K562 (cell line): ENCODE measurements at regions not wholly inside any gene's neighbourhood (a gene's known extent, or its start where the extent isn't known, plus 50 kb on each side); places are given as distances from the start of the nearest gene placed in this dataset.

ENCODE experiments used
- ATAC-seq: fragments of 200-7000 bp; cut with Tn5 transposase; 3 replicates; pipeline ENCODE4 v1.9.1; 2020; ENCODE audit warnings: moderate library complexity
- BruUV-seq: library from RNA; stranded (reverse); fragments of 400-500 nt; replicated peaks from 2 replicates; lab custom pipeline; 2021; lab: Mats Ljungman, UMichigan
- CTCF ChIA-PET: fragments of 300-600 bp; formaldehyde crosslinking; extraction: SDS; loops from one replicate; lab custom pipeline; 2021; ENCODE audit warnings: low intra/inter-chr PET ratio; lab: Yijun Ruan, JAX
- POLR2A ChIA-PET: fragments of 300-600, 350-650 bp; sonication (Branson Sonifier 250); formaldehyde crosslinking; extraction: SDS; loops from one replicate; lab custom pipeline; 2021; ENCODE audit warnings: antibody characterized with exemption, inconsistent platforms; lab: Yijun Ruan, JAX
- DNase-seq, 4 experiments: peaks; one replicate each; pipeline versions ENCODE4 v3.0.0 to v3.0.0-alpha.2; 2011 to 2018; ENCODE audit warnings: low spot score in 3 of 4, mixed read lengths in 3 of 4; ENCODE audit errors: extremely low read depth in 1 of 4
- FAIRE-seq: peaks from 2 replicates; lab custom pipeline; 2011; peaks lifted over from hg19 to GRCh38; lab: Jason Lieb, UNC
- H2AFZ ChIP-seq: 2 replicates; pipeline ENCODE4 v1.6.0; 2011; ENCODE audit warnings: low read depth, low read length, control low read depth, inconsistent platforms
- H3K27ac ChIP-seq: fragments of 200-600 bp; 3 replicates; pipeline ENCODE4 v1.8.0; 2011; ENCODE audit warnings: low read depth, mild to moderate bottlenecking, control low read depth, inconsistent platforms, low read length, moderate library complexity, mixed read lengths; ENCODE audit errors: extremely low read depth
- H3K27me3 ChIP-seq, 2 experiments: fragments of 300-600 bp in 1 of 2; 2 replicates in 1 of 2; 3 replicates in 1 of 2; pipeline versions ENCODE4 v1.6.0 to v1.8.0; 2011; ENCODE audit warnings: inconsistent platforms in 2 of 2, low read length in 2 of 2, mild to moderate bottlenecking in 1 of 2, mixed read lengths in 1 of 2, moderate library complexity in 1 of 2; ENCODE audit not compliant: control insufficient read depth in 2 of 2, insufficient read depth in 2 of 2
- H3K36me3 ChIP-seq: fragments of 300-600 bp; 3 replicates; pipeline ENCODE4 v1.8.0; 2011; ENCODE audit warnings: mild to moderate bottlenecking, low read length, inconsistent platforms; ENCODE audit not compliant: control insufficient read depth, insufficient read depth
- H3K4me1 ChIP-seq, 2 experiments: fragments of 200-600 bp in 1 of 2; replicated peaks in 1 of 2; 2 replicates in 1 of 2; 3 replicates in 1 of 2; pipeline versions ENCODE4 v1.5.1 to v1.8.0; 2011; ENCODE audit warnings: inconsistent platforms in 2 of 2, low read length in 2 of 2, mild to moderate bottlenecking in 1 of 2, mixed read lengths in 1 of 2, moderate library complexity in 1 of 2; ENCODE audit not compliant: control insufficient read depth in 2 of 2, insufficient read depth in 2 of 2
- H3K4me2 ChIP-seq: 2 replicates; pipeline ENCODE4 v1.6.1; 2011; ENCODE audit warnings: low read length, control low read depth, inconsistent platforms, mixed read lengths; ENCODE audit not compliant: insufficient read depth
- H3K4me3 ChIP-seq: fragments of 200-600 bp; sonication (generic), shearing (Covaris generic); 2 replicates; pipeline ENCODE4 v1.5.1; 2016; ENCODE audit warnings: control low read depth, inconsistent platforms
- H3K79me2 ChIP-seq: fragments of 200-600 bp; 3 replicates; pipeline ENCODE4 v1.8.0; 2011; ENCODE audit warnings: low read length, inconsistent platforms; ENCODE audit not compliant: control insufficient read depth, insufficient read depth
- H3K9ac ChIP-seq, 2 experiments: 2 replicates each; pipeline versions ENCODE4 v1.6.0 to v1.6.1; 2011; ENCODE audit warnings: low read depth in 2 of 2, low read length in 2 of 2, control low read depth in 1 of 2, inconsistent platforms in 1 of 2, mild to moderate bottlenecking in 1 of 2, mixed read lengths in 1 of 2; ENCODE audit not compliant: insufficient read depth in 1 of 2
- H3K9me1 ChIP-seq: one replicate; pipeline ENCODE4 v1.6.0; 2011; ENCODE audit warnings: inconsistent platforms, mild to moderate bottlenecking, low read length, moderate library complexity; ENCODE audit not compliant: control insufficient read depth, insufficient read depth
- H3K9me3 ChIP-seq: replicated peaks from 2 replicates; pipeline ENCODE4 v1.5.1; 2011; ENCODE audit warnings: low read depth, low read length, inconsistent platforms; ENCODE audit not compliant: control insufficient read depth, insufficient read depth
- H4K20me1 ChIP-seq: replicated peaks from 2 replicates; pipeline ENCODE4 v1.6.1; 2011; ENCODE audit warnings: low read length, inconsistent platforms, mixed read lengths; ENCODE audit not compliant: control insufficient read depth, insufficient read depth
- ARID4B ChIP-seq: sonication (generic); formaldehyde crosslinking; IDR thresholded peaks from 2 replicates; pipeline ENCODE4 v1.8.0; 2022; ENCODE audit warnings: mild to moderate bottlenecking, missing genetic modification reagents
- BRD4 ChIP-seq: fragments of 200-600 bp; sonication (generic); IDR thresholded peaks from 2 replicates; pipeline ENCODE4 v1.6.1; 2017; ENCODE audit warnings: inconsistent platforms
- CBFB ChIP-seq: sonication (generic); formaldehyde crosslinking; IDR thresholded peaks from 2 replicates; pipeline ENCODE4 v1.4.0; 2020; ENCODE audit warnings: mild to moderate bottlenecking, missing genetic modification reagents
- CREB1 ChIP-seq, 2 experiments: sonication (generic) in 1 of 2; formaldehyde crosslinking in 1 of 2; IDR thresholded peaks; 2 replicates each; pipeline versions ENCODE4 v1.6.1 to v1.8.0; 2012 to 2022; ENCODE audit warnings: inconsistent platforms in 1 of 2, mild to moderate bottlenecking in 1 of 2, missing genetic modification reagents in 1 of 2, moderate library complexity in 1 of 2
- HDGF ChIP-seq: fragments of 450-650 bp; IDR thresholded peaks from 2 replicates; pipeline ENCODE4 v1.6.1; 2016
- HNRNPLL ChIP-seq: fragments of 200-400 bp; formaldehyde crosslinking; IDR thresholded peaks from 2 replicates; pipeline ENCODE4 v1.6.1; 2017; ENCODE audit warnings: low read length, low read depth, mild to moderate bottlenecking; ENCODE audit not compliant: poor library complexity, severe bottlenecking
- WGBS: fragments of 100-300 bp; shearing (Covaris generic); methylation state at CpG from one replicate; pipeline ENCODE4 v1.1.6; 2016; ENCODE audit warnings: low coverage, mixed read lengths; ENCODE audit not compliant: insufficient coverage; ENCODE audit errors: missing lambda C conversion rate; 5-methylcytosine and 5-hydroxymethylcytosine counted together
- in situ Hi-C: fragments of 300-500 bp; cut with MboI; formaldehyde crosslinking; loops from 4 replicates; pipeline ENCODE4 v1.15.0; 2018; ENCODE audit warnings: inconsistent platforms, mixed read lengths
- intact Hi-C: fragments of 100-400 bp; cut with micrococcal nuclease; formaldehyde crosslinking; loops from 2 replicates; pipeline ENCODE4 v1.14.2; 2022

- Histone ChIP-seq H2AFZ (no peak overlapping the region), H3K27me3 (no peaks in the 10 kb centered on the region), H3K4me3 (no peak overlapping the region), H4K20me1 (no peaks in the 10 kb centered on the region), H3K4me2 (no peak overlapping the region), H3K36me3 (no peaks in the 10 kb centered on the region), H3K79me2 (no peaks in the 10 kb centered on the region), H3K4me1 (no peaks in the 10 kb centered on the region), H3K9me1 (no peaks in the 10 kb centered on the region), H3K9ac (no peak overlapping the region), H3K9me3 (no peaks in the 10 kb centered on the region), H3K27ac (no peak overlapping the region)
- in situ Hi-C loops, result no loop called here
- no TSS peak for BruUV-seq
- TF ChIP-seq HNRNPLL (no peak), ARID4B (CRISPR knock-in tag) (no peak), CREB1 (IDR thresholded peaks at IDR 0.05) (no peak), CREB1 (CRISPR knock-in tag; IDR thresholded peaks at IDR 0.05) (no peak), BRD4 (no peak), CBFB (CRISPR knock-in tag) (no peak), HDGF (no peak)
- DNase-seq, result no peak
- CTCF ChIA-PET, result no interaction called here
- ATAC-seq, result no peak
- POLR2A ChIA-PET, result no interaction called here
- intact Hi-C loops, result no loop called here
- FAIRE-seq, result no peak
- 2% methylated on average over 6 of the region's 6 CpGs for WGBS
Measured at GRCh38 chr2:160646684-160647444, 153.3 kb upstream of the RBMS1 start.
